OCI-LY7 (cell line): ENCODE measurements at regions not wholly inside any gene's neighbourhood (a gene's known extent, or its start where the extent isn't known, plus 50 kb on each side); places are given as distances from the start of the nearest gene placed in this dataset.

Experiments
- EZH2phosphoT487 ChIP-seq: fragments of 200-600 bp; sonication (generic); IDR thresholded peaks from 2 replicates; pipeline ENCODE4 v1.6.1; 2018; ENCODE audit warnings: low read depth, borderline replicate concordance, mild to moderate bottlenecking, mixed run types, antibody characterized with exemption, low read length, moderate library complexity, mixed read lengths
- TF ChIP-seq, protein P1 (sequence below): fragments of 200-600 bp; sonication (generic); conservative IDR thresholded peaks from 2 replicates; pipeline ENCODE4 v1.5.1; 2014; ENCODE audit warnings: mild to moderate bottlenecking, antibody characterized with exemption, low read length, moderate library complexity, mixed read lengths

DNA sequence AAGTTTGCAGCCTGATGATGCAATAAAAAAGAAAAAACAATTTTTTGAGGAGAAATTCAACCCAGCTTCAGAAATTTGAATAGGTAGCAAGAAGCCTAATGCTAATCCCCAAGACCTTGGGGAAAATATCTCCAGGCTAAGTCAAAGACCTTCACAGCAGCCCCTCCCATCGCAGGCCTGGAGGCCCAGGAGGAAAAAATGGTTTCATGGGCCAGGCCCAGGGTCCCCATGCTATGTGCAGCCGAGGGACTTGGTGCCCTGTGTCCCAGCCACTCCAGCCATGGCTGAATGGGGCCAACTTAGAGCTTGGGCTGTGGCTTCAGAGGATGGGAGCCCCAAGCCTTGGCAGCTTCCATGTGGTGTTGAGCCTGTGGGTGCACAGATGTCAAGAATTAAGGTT, 210.3 kb downstream of the SUCLA2 start:
- no peak for TF ChIP-seq EZH2phosphoT487
- TF ChIP-seq, protein P1, sequence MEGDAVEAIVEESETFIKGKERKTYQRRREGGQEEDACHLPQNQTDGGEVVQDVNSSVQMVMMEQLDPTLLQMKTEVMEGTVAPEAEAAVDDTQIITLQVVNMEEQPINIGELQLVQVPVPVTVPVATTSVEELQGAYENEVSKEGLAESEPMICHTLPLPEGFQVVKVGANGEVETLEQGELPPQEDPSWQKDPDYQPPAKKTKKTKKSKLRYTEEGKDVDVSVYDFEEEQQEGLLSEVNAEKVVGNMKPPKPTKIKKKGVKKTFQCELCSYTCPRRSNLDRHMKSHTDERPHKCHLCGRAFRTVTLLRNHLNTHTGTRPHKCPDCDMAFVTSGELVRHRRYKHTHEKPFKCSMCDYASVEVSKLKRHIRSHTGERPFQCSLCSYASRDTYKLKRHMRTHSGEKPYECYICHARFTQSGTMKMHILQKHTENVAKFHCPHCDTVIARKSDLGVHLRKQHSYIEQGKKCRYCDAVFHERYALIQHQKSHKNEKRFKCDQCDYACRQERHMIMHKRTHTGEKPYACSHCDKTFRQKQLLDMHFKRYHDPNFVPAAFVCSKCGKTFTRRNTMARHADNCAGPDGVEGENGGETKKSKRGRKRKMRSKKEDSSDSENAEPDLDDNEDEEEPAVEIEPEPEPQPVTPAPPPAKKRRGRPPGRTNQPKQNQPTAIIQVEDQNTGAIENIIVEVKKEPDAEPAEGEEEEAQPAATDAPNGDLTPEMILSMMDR, result no peak
